Skeletal muscle tissue (tissue), 3 donors: ENCODE measurements at regions not wholly inside any gene's neighbourhood (a gene's known extent, or its start where the extent isn't known, plus 50 kb on each side); places are given as distances from the start of the nearest gene placed in this dataset.
A peak's percentile ranks its signal among the peaks of the same experiment; 100 is the strongest.

Source experiments
- H3K27ac ChIP-seq: one replicate; pipeline ENCODE4 v1.7.0; 2013; ENCODE audit warnings: mild to moderate bottlenecking, low read depth, low read length, inconsistent platforms
- H3K27me3 ChIP-seq, 3 donors: one replicate each; pipeline ENCODE4 v1.7.0; 2013; ENCODE audit warnings: low read length in 3 of 3; ENCODE audit not compliant: control insufficient read depth in 3 of 3, insufficient read depth in 3 of 3
- H3K36me3 ChIP-seq, 3 donors: one replicate each; pipeline ENCODE4 v1.7.0; 2013; ENCODE audit warnings: low read length in 3 of 3; ENCODE audit not compliant: control insufficient read depth in 3 of 3, insufficient read depth in 3 of 3
- H3K4me1 ChIP-seq, 3 donors: one replicate each; pipeline ENCODE4 v1.7.0; 2013; ENCODE audit warnings: low read length in 3 of 3, mild to moderate bottlenecking in 3 of 3; ENCODE audit not compliant: control insufficient read depth in 3 of 3, insufficient read depth in 3 of 3
- H3K4me3 ChIP-seq, 3 donors: one replicate each; pipeline ENCODE4 v1.7.0; 2013; ENCODE audit warnings: low read length in 3 of 3
- H3K9ac ChIP-seq, 3 donors: one replicate each; pipeline ENCODE4 v1.7.0; 2013; ENCODE audit warnings: low read length in 3 of 3, mild to moderate bottlenecking in 3 of 3, moderate library complexity in 2 of 3, low read depth in 1 of 3
- H3K9me3 ChIP-seq, 3 donors: one replicate each; pipeline ENCODE4 v1.7.0; 2013; ENCODE audit warnings: low read length in 3 of 3; ENCODE audit not compliant: control insufficient read depth in 3 of 3
- donor health status: Osteomylitis.

DNA sequence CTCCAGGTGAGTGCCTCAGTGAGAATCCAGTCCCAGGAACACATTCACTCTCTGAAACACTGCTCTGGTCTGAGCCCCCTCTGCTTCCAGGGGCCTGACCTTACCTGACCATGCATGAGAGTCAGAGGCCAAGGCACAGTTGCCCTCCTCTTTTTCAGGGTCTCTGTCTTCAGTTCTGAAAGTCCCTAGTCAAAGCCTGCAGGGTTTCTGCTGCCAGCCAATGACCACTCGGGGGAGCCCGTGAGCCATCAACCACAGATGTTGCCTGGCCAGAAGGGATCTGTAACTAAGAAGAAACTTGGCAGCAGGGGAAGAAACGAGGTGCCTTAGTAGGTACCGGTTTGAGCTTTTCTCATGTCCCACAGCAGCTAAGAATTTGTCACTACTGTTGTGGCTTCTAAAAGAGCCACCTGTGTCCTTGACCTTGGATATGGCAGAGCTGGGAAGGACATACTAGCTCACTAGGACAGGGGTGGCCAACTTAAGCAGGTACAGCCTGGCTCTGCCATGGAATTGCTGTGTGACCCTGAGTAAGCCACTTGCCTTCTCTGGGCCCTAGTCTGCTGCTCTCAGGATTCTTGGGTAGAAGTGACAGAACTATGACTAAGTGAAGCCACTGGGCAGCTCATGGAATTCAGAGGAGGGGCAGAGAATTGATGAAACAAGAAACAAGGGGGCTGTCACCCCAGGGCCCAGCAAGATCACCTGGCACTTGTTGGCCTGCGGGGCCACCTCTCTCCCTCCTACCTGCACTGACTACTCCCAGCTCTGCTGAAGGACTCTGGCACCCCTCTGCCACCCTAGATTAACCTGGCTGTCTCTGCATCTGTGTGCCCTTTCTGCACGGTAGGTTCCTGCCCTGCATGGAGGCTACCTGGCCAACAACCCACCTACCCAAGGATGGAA, 83.8 kb upstream of the GPR26 start:
- H3K4me1 ChIP-seq, result peaks cover 11 to 15% (median 11%) of the 10 kb centered on the region in 3 donors
- no peaks in the 10 kb centered on the region for H3K36me3 ChIP-seq
- no peak overlapping the region for H3K9ac ChIP-seq
- H3K9me3 ChIP-seq, result no peaks in the 10 kb centered on the region
- H3K4me3 ChIP-seq, result no peak overlapping the region
- H3K27me3 ChIP-seq, result peaks cover 14 to 30% (median 29%) of the 10 kb centered on the region in 3 donors
- no peak overlapping the region for H3K27ac ChIP-seq

DNA sequence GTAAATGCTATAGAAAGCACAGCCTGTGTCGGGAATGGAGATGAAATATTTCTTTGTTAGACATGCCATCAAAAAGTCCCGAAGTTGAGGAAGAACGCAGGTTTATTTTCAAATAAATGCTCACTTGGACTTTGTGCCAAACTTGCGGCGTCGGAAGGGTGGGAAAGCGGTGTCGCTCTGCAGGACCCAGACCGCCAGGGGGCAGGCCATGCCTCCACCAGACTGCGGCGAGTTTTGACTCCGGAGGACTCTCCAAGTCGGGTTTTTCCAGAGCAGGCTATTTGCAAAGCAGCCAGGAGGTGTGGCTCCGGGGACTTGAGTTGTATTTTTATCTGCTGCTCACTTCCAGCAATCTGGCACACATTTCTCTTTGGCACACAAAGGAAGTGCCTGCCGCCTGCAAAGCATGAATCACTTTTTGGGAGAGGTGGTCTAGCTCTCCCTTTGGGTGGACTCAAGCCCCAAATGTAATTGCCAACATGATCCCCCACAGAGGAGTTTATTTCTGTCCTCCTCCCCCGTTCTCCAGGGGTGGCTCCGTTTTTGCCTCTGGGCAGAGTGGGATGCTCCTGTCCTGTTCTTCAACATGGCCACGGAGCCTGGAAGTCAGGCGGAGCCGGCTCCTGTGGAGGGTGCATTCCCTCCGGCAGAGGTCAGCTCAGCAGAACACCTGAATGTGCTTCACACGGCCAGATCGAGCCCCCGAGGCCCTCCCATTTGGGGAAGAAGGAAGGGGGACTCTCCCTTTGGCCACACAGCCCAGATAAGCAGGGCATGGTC, 82.3 kb upstream of the GPR26 start:
- Histone ChIP-seq H3K9ac (no peak overlapping the region), H3K4me3 (peak overlapping the region in 2 of 3 donors; percentile 7 to 13)

DNA sequence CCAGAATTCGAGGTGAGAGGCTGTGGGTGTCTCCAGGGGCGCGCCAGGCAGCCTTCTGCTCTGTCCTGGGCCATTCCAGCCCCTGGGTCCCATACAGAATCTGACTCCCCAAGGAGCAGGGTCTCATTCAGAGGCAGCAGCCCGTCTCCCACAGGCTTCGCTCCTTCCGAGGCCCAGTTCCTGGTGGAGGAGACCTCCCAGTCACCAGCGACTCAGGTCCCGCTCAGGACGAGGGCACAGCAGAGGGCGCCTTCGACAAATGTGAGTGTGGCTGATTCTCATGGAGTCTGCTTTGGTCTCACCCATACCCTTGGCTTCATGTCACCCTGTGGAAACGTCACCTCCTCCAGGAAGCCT, 81.8 kb upstream of the GPR26 start:
- H3K27me3 ChIP-seq, result peaks cover 14 to 32% (median 32%) of the 10 kb centered on the region in 3 donors
- no peaks in the 10 kb centered on the region for H3K9me3 ChIP-seq
- no peak overlapping the region for H3K9ac ChIP-seq
- no peak overlapping the region for H3K27ac ChIP-seq
- no peak overlapping the region for H3K4me3 ChIP-seq
- no peaks in the 10 kb centered on the region for H3K36me3 ChIP-seq
- peaks cover 11 to 15% (median 11%) of the 10 kb centered on the region in 3 donors for H3K4me1 ChIP-seq

More for the DNA sequence above, 82.3 kb upstream of the GPR26 start:
- peaks cover 14 to 32% (median 32%) of the 10 kb centered on the region in 3 donors for H3K27me3 ChIP-seq
- no peaks in the 10 kb centered on the region for H3K9me3 ChIP-seq
- H3K36me3 ChIP-seq, result no peaks in the 10 kb centered on the region
- H3K27ac ChIP-seq, result no peak overlapping the region
- H3K4me1 ChIP-seq, result peaks cover 11 to 15% (median 11%) of the 10 kb centered on the region in 3 donors

GRCh38 chr10:123585477-123586445, 80.4 kb upstream of the GPR26 start:
- no peaks in the 10 kb centered on the region for H3K36me3 ChIP-seq
- H3K4me1 ChIP-seq, result peaks cover 11 to 15% (median 11%) of the 10 kb centered on the region in 3 donors
- no peak overlapping the region for H3K27ac ChIP-seq
- H3K9me3 ChIP-seq, result no peaks in the 10 kb centered on the region
- H3K4me3 ChIP-seq, result no peak overlapping the region
- H3K9ac ChIP-seq, result no peak overlapping the region
- H3K27me3 ChIP-seq, result peaks cover 3 to 25% (median 24%) of the 10 kb centered on the region in 3 donors

DNA sequence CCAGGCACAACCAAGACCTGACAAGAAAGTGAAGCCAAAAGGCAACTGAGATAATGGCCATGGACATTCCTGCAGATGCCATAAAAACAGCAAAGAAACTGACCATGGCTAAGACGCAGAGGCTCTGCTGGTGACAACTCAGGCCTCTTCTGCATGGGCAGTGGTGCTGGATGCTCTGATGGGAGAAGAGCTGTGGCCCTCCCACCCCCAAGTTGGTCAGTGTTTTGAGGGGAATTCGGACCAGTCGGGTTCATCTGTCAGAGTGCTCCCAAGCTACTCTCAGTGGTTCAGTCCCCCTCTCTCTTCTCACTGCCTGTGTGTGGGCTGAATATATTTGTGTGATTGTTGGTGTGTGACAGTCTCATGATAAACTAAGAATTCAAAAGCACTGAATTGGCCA, 79.0 kb upstream of the GPR26 start:
- H3K36me3 ChIP-seq, result no peaks in the 10 kb centered on the region
- H3K4me3 ChIP-seq, result no peak overlapping the region
- H3K9me3 ChIP-seq, result no peaks in the 10 kb centered on the region
- H3K27ac ChIP-seq, result no peak overlapping the region
- H3K9ac ChIP-seq, result no peak overlapping the region
- H3K4me1 ChIP-seq, result peaks cover 10 to 15% (median 11%) of the 10 kb centered on the region in 3 donors
- peaks cover 3 to 20% (median 12%) of the 10 kb centered on the region in 3 donors for H3K27me3 ChIP-seq

DNA sequence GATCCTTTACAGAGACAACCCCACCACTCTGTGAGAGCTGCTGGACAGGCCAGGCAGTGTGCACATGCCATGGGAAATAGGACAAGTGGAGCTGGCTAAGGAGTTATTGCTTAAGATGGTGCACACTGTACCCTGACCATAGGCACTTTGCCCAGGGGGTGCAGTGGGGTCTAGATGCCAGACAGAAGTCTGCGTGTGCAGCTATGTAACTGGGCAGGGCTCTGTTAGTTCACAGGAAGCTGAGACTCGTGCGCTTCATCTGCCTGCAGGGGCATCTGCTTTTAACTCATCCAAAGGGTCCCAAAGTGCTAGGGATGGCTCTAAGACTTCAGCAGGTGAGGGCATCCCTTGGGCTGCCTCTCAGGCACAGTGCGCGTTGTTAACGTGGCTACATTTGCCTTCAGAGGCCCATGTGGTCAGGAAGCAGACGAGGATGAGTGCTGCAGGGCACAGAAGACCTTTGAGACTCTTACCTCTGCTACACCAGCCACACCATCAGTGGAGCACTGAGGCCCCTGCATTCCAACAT, 77.7 kb upstream of the GPR26 start:
- Histone ChIP-seq H3K9me3 (no peaks in the 10 kb centered on the region), H3K4me1 (peaks cover 5 to 8% (median 8%) of the 10 kb centered on the region in 3 donors), H3K36me3 (no peaks in the 10 kb centered on the region), H3K27ac (no peak overlapping the region), H3K27me3 (peaks cover 0 to 12% (median 5%) of the 10 kb centered on the region in 3 donors), H3K9ac (no peak overlapping the region), H3K4me3 (no peak overlapping the region)

DNA sequence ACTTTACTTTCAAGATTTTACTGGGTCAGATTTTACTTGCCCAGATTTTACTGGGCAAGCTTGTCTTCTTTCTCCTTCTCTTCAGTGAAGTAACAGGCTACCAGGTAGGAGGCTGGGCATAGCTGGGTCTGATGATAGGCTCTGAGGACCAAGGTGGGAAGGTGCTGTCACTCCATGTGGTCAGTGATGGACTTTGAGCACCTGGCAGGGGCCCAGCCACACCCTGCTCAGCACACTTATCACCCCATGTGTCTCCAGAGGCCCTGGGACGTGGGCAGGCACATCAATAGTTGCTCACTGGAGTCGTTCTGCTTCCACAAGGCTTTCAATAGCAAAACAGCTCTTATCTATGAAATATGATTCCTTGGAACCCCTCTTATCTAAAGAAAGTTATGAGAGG, 70.5 kb upstream of the GPR26 start:
- peaks cover 0 to 3% (median 0%) of the 10 kb centered on the region in 3 donors for H3K27me3 ChIP-seq
- no peaks in the 10 kb centered on the region for H3K9me3 ChIP-seq
- no peaks in the 10 kb centered on the region for H3K4me1 ChIP-seq
- no peak overlapping the region for H3K9ac ChIP-seq
- no peak overlapping the region for H3K4me3 ChIP-seq
- no peaks in the 10 kb centered on the region for H3K36me3 ChIP-seq
- H3K27ac ChIP-seq, result no peak overlapping the region

- H3K36me3 ChIP-seq, result no peaks in the 10 kb centered on the region
- H3K4me1 ChIP-seq, result no peaks in the 10 kb centered on the region
- H3K27me3 ChIP-seq, result peaks cover 0 to 3% (median 0%) of the 10 kb centered on the region in 3 donors
- peaks cover 0 to 4% (median 2%) of the 10 kb centered on the region in 3 donors for H3K9me3 ChIP-seq
- no peak overlapping the region for H3K4me3 ChIP-seq
- H3K27ac ChIP-seq, result no peak overlapping the region
- no peak overlapping the region for H3K9ac ChIP-seq
Measured at GRCh38 chr10:123597676-123598075, 68.5 kb upstream of the GPR26 start.

GRCh38 chr10:123599366-123599849, 66.7 kb upstream of the GPR26 start:
- Histone ChIP-seq H3K9me3 (peaks cover 0 to 4% (median 2%) of the 10 kb centered on the region in 3 donors), H3K36me3 (no peaks in the 10 kb centered on the region), H3K9ac (no peak overlapping the region), H3K4me3 (no peak overlapping the region), H3K27ac (no peak overlapping the region), H3K4me1 (no peaks in the 10 kb centered on the region), H3K27me3 (peaks cover 5 to 11% (median 9%) of the 10 kb centered on the region in 3 donors)
